Fibroblast of mammary gland (primary cell): ENCODE measurements at regions not wholly inside any gene's neighbourhood (a gene's known extent, or its start where the extent isn't known, plus 50 kb on each side); places are given as distances from the start of the nearest gene placed in this dataset.

ENCODE experiments used
- DNase-seq: peaks from one replicate; pipeline ENCODE4 v3.0.0-alpha.2; 2010; ENCODE audit warnings: low read depth
- H3K4me3 ChIP-seq: 2 replicates; pipeline ENCODE4 v1.5.1; 2011; ENCODE audit warnings: low read depth, mild to moderate bottlenecking, low read length, moderate library complexity; ENCODE audit not compliant: control insufficient read depth
- CTCF ChIP-seq: conservative IDR thresholded peaks from 2 replicates; pipeline ENCODE4 v1.5.1; 2011; ENCODE audit warnings: low read depth, low read length, inconsistent platforms; ENCODE audit not compliant: control insufficient read depth, insufficient read depth

GRCh38 chr17:22512057-22512456 lies 819.7 kb downstream of the KCNJ18 start:
- TF ChIP-seq CTCF, result no peak
- no peak for DNase-seq
- H3K4me3 ChIP-seq, result no peak overlapping the region

- no peak for TF ChIP-seq CTCF
- DNase-seq, result no peak
- H3K4me3 ChIP-seq, result no peak overlapping the region
Observed at GRCh38 chr17:22512506-22512905, 820.2 kb downstream of the KCNJ18 start.

GRCh38 chr17:22512997-22513538 lies 820.7 kb downstream of the KCNJ18 start:
- no peak for TF ChIP-seq CTCF
- no peak for DNase-seq
- no peak overlapping the region for H3K4me3 ChIP-seq

GRCh38 chr17:22514315-22514714 lies 822.0 kb downstream of the KCNJ18 start:
- no peak for DNase-seq
- no peak overlapping the region for H3K4me3 ChIP-seq
- TF ChIP-seq CTCF, result no peak

GRCh38 chr17:22514767-22515320 lies 822.5 kb downstream of the KCNJ18 start:
- no peak for TF ChIP-seq CTCF
- no peak for DNase-seq
- no peak overlapping the region for H3K4me3 ChIP-seq

- no peak for DNase-seq
- TF ChIP-seq CTCF, result no peak
- H3K4me3 ChIP-seq, result no peak overlapping the region
Observed at GRCh38 chr17:22515599-22515998, 823.3 kb downstream of the KCNJ18 start.
